Adrenal gland (tissue), 9 donors: ENCODE measurements at regions not wholly inside any gene's neighbourhood (a gene's known extent, or its start where the extent isn't known, plus 50 kb on each side); places are given as distances from the start of the nearest gene placed in this dataset.

ENCODE experiments used
- DNase-seq, 7 donors: peaks; one replicate each; pipeline ENCODE4 v3.0.0-alpha.2; 2019 to 2020
- H3K27ac ChIP-seq, 5 donors: fragments of 200-600 bp; sonication (generic) in 4 of 5; 1 replicate in 3 of 5; 2 replicates in 2 of 5; pipeline versions ENCODE4 v1.5.1 to v1.8.0; 2016 to 2020; ENCODE audit warnings: mild to moderate bottlenecking in 1 of 5
- H3K27me3 ChIP-seq: fragments of 200-600 bp; 2 replicates; pipeline ENCODE4 v1.8.0; 2021
- H3K36me3 ChIP-seq, 2 donors: fragments of 200-600 bp; replicated peaks in 1 of 2; 1 replicate in 1 of 2; 2 replicates in 1 of 2; pipeline versions ENCODE4 v1.5.1 to v1.8.0; 2018 to 2022
- H3K4me1 ChIP-seq, 2 donors: fragments of 200-600 bp; replicated peaks in 1 of 2; 1 replicate in 1 of 2; 2 replicates in 1 of 2; pipeline versions ENCODE4 v1.5.1 to v1.8.0; 2018 to 2021
- H3K4me3 ChIP-seq, 4 donors: fragments of 200-600 bp; sonication (generic) in 3 of 4; one replicate each; pipeline ENCODE4 v1.5.1; 2016 to 2018
- H3K9me3 ChIP-seq, 3 donors: fragments of 200-600 bp; sonication (generic) in 1 of 3; replicated peaks in 1 of 3; 1 replicate in 2 of 3; 2 replicates in 1 of 3; pipeline versions ENCODE4 v1.5.1 to v1.8.0; 2016 to 2021
- POLR2A ChIP-seq, 2 donors: fragments of 450-650 bp; IDR thresholded peaks; one replicate each; pipeline ENCODE4 v1.6.1; 2017; ENCODE audit warnings: antibody characterized with exemption in 2 of 2, mild to moderate bottlenecking in 2 of 2, moderate library complexity in 1 of 2
- WGBS, 4 donors: extraction: QIAGEN DNeasy Blood & Tissue Kit in 2 of 4; methylation state at CpG; one replicate each; pipeline versions ENCODE4 v1.1.5 to v1.1.7; 2013 to 2017; 5-methylcytosine and 5-hydroxymethylcytosine counted together
- intact Hi-C, 2 donors: fragments of 100-400 bp; cut with DNase I; formaldehyde crosslinking; loops; one replicate each; pipeline versions ENCODE4 v1.14.1 to v1.15.0; 2022 to 2023
- TF ChIP-seq, protein P1 (sequence below), 6 experiments: fragments of 450-650 bp in 4 of 6; fragments of 200-600 bp in 2 of 6; sonication (generic) in 1 of 6; IDR thresholded peaks; 1 replicate in 5 of 6; 2 replicates in 1 of 6; pipeline versions ENCODE4 v1.5.1 to v1.8.0; 2016 to 2021; ENCODE audit warnings: antibody characterized with exemption in 6 of 6, mild to moderate bottlenecking in 2 of 6, moderate library complexity in 1 of 6
- donor health status: healthy with polysubstance abuse.
- donor health status: Bipolar disorder and iron deficiency.
- donor health status: DM: yes; HTN: yes; CAD: no.
- donor health status: DM: no; HTN: no; CAD: no.
- donor health status: DM: no; HTN: no; CAD: no.

DNA sequence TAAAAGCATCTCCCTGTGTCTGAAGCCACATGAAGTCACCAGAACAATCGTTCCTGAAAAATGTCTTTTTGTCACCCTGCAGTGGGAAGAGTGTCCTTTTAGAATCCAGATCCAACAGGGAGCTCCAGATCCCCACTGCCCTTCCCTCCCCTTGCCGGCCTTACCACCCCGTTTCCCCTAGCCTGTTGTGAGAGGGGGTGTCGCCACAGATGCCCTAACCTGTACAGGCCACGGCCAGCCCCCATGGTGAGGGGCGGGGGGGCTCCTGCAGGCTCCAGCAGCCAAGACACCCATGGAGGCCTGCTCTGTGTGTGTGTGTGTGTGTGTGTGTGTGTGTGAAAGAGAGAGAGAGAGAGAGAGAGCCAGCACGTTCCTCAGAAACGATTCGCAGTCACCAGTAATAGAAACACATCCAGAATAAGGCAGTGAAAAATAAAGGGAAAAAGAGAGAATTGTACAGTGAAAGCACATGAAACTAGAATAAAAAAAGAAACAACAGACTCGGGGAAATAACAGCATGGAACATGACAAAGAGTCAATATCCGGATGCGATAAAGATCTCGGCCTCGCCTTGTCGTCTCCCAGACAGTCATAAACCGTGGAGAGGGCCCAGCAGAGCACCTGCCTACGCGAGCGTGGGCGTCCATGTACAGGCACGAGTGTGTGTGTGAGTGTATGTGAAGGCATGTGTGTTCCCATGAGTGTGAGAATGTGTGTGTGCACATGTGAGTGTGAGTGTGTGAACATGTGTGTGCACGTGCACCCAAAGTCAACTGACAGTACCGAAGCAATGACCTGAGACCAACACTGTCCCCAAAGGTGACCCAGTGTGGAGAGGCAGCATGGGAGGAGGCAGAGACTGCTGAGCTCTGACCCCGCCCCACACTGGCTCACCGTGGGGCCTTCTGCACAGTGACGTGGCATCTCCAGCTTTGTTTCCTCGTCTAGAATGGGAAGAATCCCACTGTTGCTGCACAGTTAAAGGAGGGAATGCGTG is 303.8 kb downstream of the NPHP4 start:
- no peak for DNase-seq

GRCh38 chr1:5686925-5687706 is 305.1 kb downstream of the NPHP4 start:
- Histone ChIP-seq H3K36me3 (no peaks in the 10 kb centered on the region), H3K27ac (no peak overlapping the region), H3K4me1 (no peaks in the 10 kb centered on the region), H3K27me3 (no peaks in the 10 kb centered on the region), H3K9me3 (no peaks in the 10 kb centered on the region), H3K4me3 (no peak overlapping the region)
- 87 to 93% (median 90%) methylated on average over 12 of the region's 12 CpGs for WGBS, 4 donors
- no peak for DNase-seq
- intact Hi-C loops = no loop called here
- TF ChIP-seq POLR2A (IDR thresholded peaks at IDR 0.05) = no peak
- TF ChIP-seq, protein P1, sequence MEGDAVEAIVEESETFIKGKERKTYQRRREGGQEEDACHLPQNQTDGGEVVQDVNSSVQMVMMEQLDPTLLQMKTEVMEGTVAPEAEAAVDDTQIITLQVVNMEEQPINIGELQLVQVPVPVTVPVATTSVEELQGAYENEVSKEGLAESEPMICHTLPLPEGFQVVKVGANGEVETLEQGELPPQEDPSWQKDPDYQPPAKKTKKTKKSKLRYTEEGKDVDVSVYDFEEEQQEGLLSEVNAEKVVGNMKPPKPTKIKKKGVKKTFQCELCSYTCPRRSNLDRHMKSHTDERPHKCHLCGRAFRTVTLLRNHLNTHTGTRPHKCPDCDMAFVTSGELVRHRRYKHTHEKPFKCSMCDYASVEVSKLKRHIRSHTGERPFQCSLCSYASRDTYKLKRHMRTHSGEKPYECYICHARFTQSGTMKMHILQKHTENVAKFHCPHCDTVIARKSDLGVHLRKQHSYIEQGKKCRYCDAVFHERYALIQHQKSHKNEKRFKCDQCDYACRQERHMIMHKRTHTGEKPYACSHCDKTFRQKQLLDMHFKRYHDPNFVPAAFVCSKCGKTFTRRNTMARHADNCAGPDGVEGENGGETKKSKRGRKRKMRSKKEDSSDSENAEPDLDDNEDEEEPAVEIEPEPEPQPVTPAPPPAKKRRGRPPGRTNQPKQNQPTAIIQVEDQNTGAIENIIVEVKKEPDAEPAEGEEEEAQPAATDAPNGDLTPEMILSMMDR (IDR thresholded peaks at IDR 0.05) = no peak

More for the DNA sequence above, 303.8 kb downstream of the NPHP4 start:
- no peak for TF ChIP-seq POLR2A (IDR thresholded peaks at IDR 0.05)
- TF ChIP-seq, protein P1 (IDR thresholded peaks at IDR 0.05) = no peak
- H3K4me3 ChIP-seq = no peak overlapping the region
- H3K9me3 ChIP-seq = no peaks in the 10 kb centered on the region
- H3K36me3 ChIP-seq = no peaks in the 10 kb centered on the region
- no peaks in the 10 kb centered on the region for H3K4me1 ChIP-seq
- H3K27me3 ChIP-seq = no peaks in the 10 kb centered on the region
- 79 to 86% (median 81%) methylated on average over 25 to 28 of the region's 28 CpGs for WGBS, 4 donors
- no peak overlapping the region for H3K27ac ChIP-seq
- intact Hi-C loops = no loop called here

DNA sequence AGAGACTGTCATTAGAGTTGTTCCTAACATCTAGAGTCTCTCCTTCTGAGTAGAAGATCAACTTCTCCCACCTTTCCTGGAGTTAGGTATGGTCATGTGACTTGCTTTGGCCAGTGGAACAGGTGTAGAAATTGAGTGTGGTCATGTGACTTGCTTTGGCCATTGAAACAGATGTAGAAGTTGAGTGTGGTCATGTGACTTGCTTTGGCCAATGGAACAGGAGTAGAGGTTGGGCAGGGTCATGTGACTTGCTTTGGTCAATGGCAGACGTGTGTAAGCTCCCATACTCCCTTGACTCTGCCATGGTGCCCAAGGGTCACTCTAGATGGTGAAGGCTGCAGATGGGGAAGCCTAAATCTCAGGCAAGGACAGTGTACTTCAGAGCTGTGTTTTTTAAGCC is 306.0 kb downstream of the NPHP4 start:
- no peak for DNase-seq
- intact Hi-C loops = no loop called here
- no peak overlapping the region for H3K27ac ChIP-seq

More for the DNA sequence above, 306.0 kb downstream of the NPHP4 start:
- no peaks in the 10 kb centered on the region for H3K4me1 ChIP-seq
- TF ChIP-seq POLR2A (IDR thresholded peaks at IDR 0.05) = no peak
- TF ChIP-seq, protein P1 (IDR thresholded peaks at IDR 0.05) = no peak
- no peaks in the 10 kb centered on the region for H3K27me3 ChIP-seq
- H3K4me3 ChIP-seq = no peak overlapping the region
- no peaks in the 10 kb centered on the region for H3K9me3 ChIP-seq
- WGBS, 4 donors = 87 to 100% (median 94%) methylated on average over 1 of the region's 1 CpG
- no peaks in the 10 kb centered on the region for H3K36me3 ChIP-seq
